Fibroblast of lung (primary cell): ENCODE measurements at regions not wholly inside any gene's neighbourhood (a gene's known extent, or its start where the extent isn't known, plus 50 kb on each side); places are given as distances from the start of the nearest gene placed in this dataset.

Source experiments
- DNase-seq, 2 donors: peaks; one replicate each; pipeline versions ENCODE4 v3.0.0 to v3.0.0-alpha.2; 2010; ENCODE audit warnings: low read depth in 2 of 2
- H2AFZ ChIP-seq: 2 replicates; pipeline ENCODE4 v1.5.1; 2012; ENCODE audit warnings: low read length, control low read depth, inconsistent platforms
- H3K27ac ChIP-seq: 2 replicates; pipeline ENCODE4 v1.5.1; 2011; ENCODE audit warnings: low read length, control low read depth; ENCODE audit not compliant: insufficient read depth
- H3K27me3 ChIP-seq: 2 replicates; pipeline ENCODE4 v1.5.1; 2011; ENCODE audit warnings: mild to moderate bottlenecking, low read length; ENCODE audit not compliant: control insufficient read depth, insufficient read depth
- H3K36me3 ChIP-seq: 2 replicates; pipeline ENCODE4 v1.5.1; 2011; ENCODE audit warnings: low read length; ENCODE audit not compliant: control insufficient read depth, insufficient read depth
- H3K4me1 ChIP-seq: 2 replicates; pipeline ENCODE4 v1.5.1; 2011; ENCODE audit warnings: low read length; ENCODE audit not compliant: control insufficient read depth, insufficient read depth; ENCODE audit errors: extremely low read depth
- H3K4me2 ChIP-seq: 2 replicates; pipeline ENCODE4 v1.5.1; 2011; ENCODE audit warnings: low read length, control low read depth; ENCODE audit not compliant: insufficient read depth; ENCODE audit errors: extremely low read depth
- H3K4me3 ChIP-seq, 4 experiments: fragments of 200-600 bp in 1 of 4; sonication (generic) in 1 of 4; replicated peaks in 1 of 4; 2 replicates each; pipeline ENCODE4 v1.5.1; 2011 to 2016; ENCODE audit warnings: low read length in 4 of 4, low read depth in 3 of 4, mild to moderate bottlenecking in 3 of 4, control low read depth in 2 of 4, inconsistent platforms in 1 of 4, mixed read lengths in 1 of 4; ENCODE audit not compliant: insufficient read depth in 1 of 4; ENCODE audit errors: control extremely low read depth in 1 of 4
- H3K79me2 ChIP-seq: 2 replicates; pipeline ENCODE4 v1.5.1; 2012; ENCODE audit warnings: mild to moderate bottlenecking, low read length, inconsistent platforms; ENCODE audit not compliant: control insufficient read depth, insufficient read depth
- H3K9ac ChIP-seq: 2 replicates; pipeline ENCODE4 v1.5.1; 2011; ENCODE audit warnings: mild to moderate bottlenecking, low read length, control low read depth; ENCODE audit not compliant: insufficient read depth
- H3K9me3 ChIP-seq: 2 replicates; pipeline ENCODE4 v1.5.1; 2012; ENCODE audit warnings: low read depth, low read length; ENCODE audit not compliant: control insufficient read depth, insufficient read depth
- H4K20me1 ChIP-seq: 2 replicates; pipeline ENCODE4 v1.5.1; 2011; ENCODE audit warnings: low read length; ENCODE audit not compliant: control insufficient read depth, insufficient read depth; ENCODE audit errors: extremely low read depth
- CTCF ChIP-seq, 2 donors: IDR thresholded peaks in 1 of 2; conservative IDR thresholded peaks in 1 of 2; 1 replicate in 1 of 2; 2 replicates in 1 of 2; pipeline ENCODE4 v1.5.1; 2011 to 2012; ENCODE audit warnings: low read length in 2 of 2, control low read depth in 1 of 2, inconsistent platforms in 1 of 2, low read depth in 1 of 2, mild to moderate bottlenecking in 1 of 2
- EZH2 ChIP-seq: IDR thresholded peaks from 2 replicates; pipeline ENCODE4 v1.5.1; 2012; ENCODE audit warnings: low read length, control low read depth, mild to moderate bottlenecking; ENCODE audit errors: missing control alignments

- Histone ChIP-seq H3K36me3 (no peaks in the 10 kb centered on the region), H3K27ac (no peak overlapping the region), H3K9ac (no peak overlapping the region), H3K4me1 (no peaks in the 10 kb centered on the region), H3K27me3 (no peaks in the 10 kb centered on the region), H4K20me1 (no peaks in the 10 kb centered on the region), H2AFZ (no peak overlapping the region), H3K4me3 (no peak overlapping the region), H3K9me3 (no peaks in the 10 kb centered on the region), H3K79me2 (no peaks in the 10 kb centered on the region), H3K4me2 (no peak overlapping the region)
- no peak for TF ChIP-seq EZH2
- TF ChIP-seq CTCF (conservative IDR thresholded peaks at IDR 0.05 in 1 of 2, IDR thresholded peaks at IDR 0.05 in 1 of 2; ENCODE audit: low read depth in 1 of 2, low read length in 2 of 2): no peak
- DNase-seq: no peak
Observed at GRCh38 chr5:62132276-62132675, 173.7 kb upstream of the KIF2A start.

GRCh38 chr5:62133426-62133825 is 172.6 kb upstream of the KIF2A start:
- no peaks in the 10 kb centered on the region for H4K20me1 ChIP-seq
- no peaks in the 10 kb centered on the region for H3K36me3 ChIP-seq
- H3K27me3 ChIP-seq: no peaks in the 10 kb centered on the region
- H2AFZ ChIP-seq: no peak overlapping the region
- no peak overlapping the region for H3K4me2 ChIP-seq
- TF ChIP-seq CTCF (conservative IDR thresholded peaks at IDR 0.05 in 1 of 2, IDR thresholded peaks at IDR 0.05 in 1 of 2; ENCODE audit: low read depth in 1 of 2, low read length in 2 of 2): no peak
- TF ChIP-seq EZH2: no peak
- H3K27ac ChIP-seq: no peak overlapping the region
- no peak for DNase-seq
- no peaks in the 10 kb centered on the region for H3K79me2 ChIP-seq
- H3K9me3 ChIP-seq: no peaks in the 10 kb centered on the region
- H3K4me3 ChIP-seq: no peak overlapping the region
- H3K9ac ChIP-seq: no peak overlapping the region
- no peaks in the 10 kb centered on the region for H3K4me1 ChIP-seq

- DNase-seq: no peak
- no peaks in the 10 kb centered on the region for H3K79me2 ChIP-seq
- H3K27ac ChIP-seq: no peak overlapping the region
- no peaks in the 10 kb centered on the region for H3K27me3 ChIP-seq
- no peak overlapping the region for H3K9ac ChIP-seq
- H2AFZ ChIP-seq: no peak overlapping the region
- H3K36me3 ChIP-seq: no peaks in the 10 kb centered on the region
- no peak overlapping the region for H3K4me3 ChIP-seq
- no peak overlapping the region for H3K4me2 ChIP-seq
- no peaks in the 10 kb centered on the region for H3K4me1 ChIP-seq
- TF ChIP-seq EZH2 (no peak), CTCF (conservative IDR thresholded peaks at IDR 0.05 in 1 of 2, IDR thresholded peaks at IDR 0.05 in 1 of 2; ENCODE audit: low read depth in 1 of 2, low read length in 2 of 2) (no peak)
- H3K9me3 ChIP-seq: no peaks in the 10 kb centered on the region
- H4K20me1 ChIP-seq: no peaks in the 10 kb centered on the region
Observed at GRCh38 chr5:62134811-62135210, 171.2 kb upstream of the KIF2A start.
